ENCODE measurements at regions not wholly inside any gene's neighbourhood (a gene's known extent, or its start where the extent isn't known, plus 50 kb on each side); places are given as distances from the start of the nearest gene placed in this dataset.

GRCh38 chr15:96960711-96961480 is 630.4 kb downstream of the NR2F2 start:
- peaks cover 19% of the 10 kb centered on the region for H3K9me3 ChIP-seq (ENCODE audit: control insufficient read depth, insufficient read depth, low read length)
- H3K27me3 ChIP-seq (ENCODE audit: control insufficient read depth, insufficient read depth, low read length): no peaks in the 10 kb centered on the region
- CTCF ChIA-PET: no interaction called here
- POLR2A ChIA-PET: no interaction called here
- no peak overlapping the region for H3K4me3 ChIP-seq (ENCODE audit: low read depth, low read length)
- DNase-seq (ENCODE audit: low read depth, low spot score): no peak
- no peak for TF ChIP-seq CTCF (IDR thresholded peaks at IDR 0.05; ENCODE audit: low read depth, low read length)
- no peak overlapping the region for H3K27ac ChIP-seq (ENCODE audit: low read depth, low read length)

GRCh38 chr15:96966554-96966953 is 636.1 kb downstream of the NR2F2 start:
- POLR2A ChIA-PET: no interaction called here
- H3K27ac ChIP-seq (ENCODE audit: low read depth, low read length): no peak overlapping the region
- peaks cover 41% of the 10 kb centered on the region for H3K9me3 ChIP-seq (ENCODE audit: control insufficient read depth, insufficient read depth, low read length)
- no peak for TF ChIP-seq CTCF (IDR thresholded peaks at IDR 0.05; ENCODE audit: low read depth, low read length)
- no peak overlapping the region for H3K4me3 ChIP-seq (ENCODE audit: low read depth, low read length)
- H3K27me3 ChIP-seq (ENCODE audit: control insufficient read depth, insufficient read depth, low read length): no peaks in the 10 kb centered on the region
- CTCF ChIA-PET: no interaction called here
- no peak for DNase-seq (ENCODE audit: low read depth, low spot score)

GRCh38 chr15:96969732-96970710 is 639.5 kb downstream of the NR2F2 start:
- DNase-seq (ENCODE audit: low read depth, low spot score): no peak
- H3K9me3 ChIP-seq (ENCODE audit: control insufficient read depth, insufficient read depth, low read length): peaks cover 32% of the 10 kb centered on the region
- TF ChIP-seq CTCF (IDR thresholded peaks at IDR 0.05; ENCODE audit: low read depth, low read length): no peak
- ChIA-PET CTCF (no interaction called here), POLR2A (no interaction called here)
- no peak overlapping the region for H3K4me3 ChIP-seq (ENCODE audit: low read depth, low read length)
- no peak overlapping the region for H3K27ac ChIP-seq (ENCODE audit: low read depth, low read length)
- no peaks in the 10 kb centered on the region for H3K27me3 ChIP-seq (ENCODE audit: control insufficient read depth, insufficient read depth, low read length)

- peaks cover 22% of the 10 kb centered on the region for H3K9me3 ChIP-seq (ENCODE audit: control insufficient read depth, insufficient read depth, low read length)
- ChIA-PET CTCF (no interaction called here), POLR2A (no interaction called here)
- H3K27ac ChIP-seq (ENCODE audit: low read depth, low read length): no peak overlapping the region
- no peak overlapping the region for H3K4me3 ChIP-seq (ENCODE audit: low read depth, low read length)
- no peak for TF ChIP-seq CTCF (IDR thresholded peaks at IDR 0.05; ENCODE audit: low read depth, low read length)
- H3K27me3 ChIP-seq (ENCODE audit: control insufficient read depth, insufficient read depth, low read length): no peaks in the 10 kb centered on the region
- DNase-seq (ENCODE audit: low read depth, low spot score): no peak
Observed at GRCh38 chr15:96972201-96972600, 641.7 kb downstream of the NR2F2 start.

GRCh38 chr15:96974761-96975160 is 644.3 kb downstream of the NR2F2 start:
- ChIA-PET CTCF (no interaction called here), POLR2A (no interaction called here)
- no peak for TF ChIP-seq CTCF (IDR thresholded peaks at IDR 0.05; ENCODE audit: low read depth, low read length)
- Histone ChIP-seq H3K27ac (ENCODE audit: low read depth, low read length) (no peak overlapping the region), H3K4me3 (ENCODE audit: low read depth, low read length) (no peak overlapping the region), H3K9me3 (ENCODE audit: control insufficient read depth, insufficient read depth, low read length) (peaks cover 10% of the 10 kb centered on the region), H3K27me3 (ENCODE audit: control insufficient read depth, insufficient read depth, low read length) (no peaks in the 10 kb centered on the region)
- no peak for DNase-seq (ENCODE audit: low read depth, low spot score)
